ENCODE measurements at regions not wholly inside any gene's neighbourhood (a gene's known extent, or its start where the extent isn't known, plus 50 kb on each side); places are given as distances from the start of the nearest gene placed in this dataset.

- no peak for DNase-seq (ENCODE audit: low read depth in 2 of 2)
These were observed 181.7 kb downstream of the MTRR start for GRCh38 chr5:8050616-8051175.

- no peak for DNase-seq (ENCODE audit: low read depth in 2 of 2)
These were observed 184.3 kb downstream of the MTRR start for GRCh38 chr5:8053270-8053669.

GRCh38 chr5:8057769-8058168 is 188.8 kb downstream of the MTRR start:
- no peak for DNase-seq (ENCODE audit: low read depth in 2 of 2)

GRCh38 chr5:8058616-8059190 is 189.8 kb downstream of the MTRR start:
- no peak for DNase-seq (ENCODE audit: low read depth in 2 of 2)

GRCh38 chr5:8059337-8059736 is 190.4 kb downstream of the MTRR start:
- DNase-seq (ENCODE audit: low read depth in 2 of 2) = no peak

GRCh38 chr5:8060235-8060952 is 191.4 kb downstream of the MTRR start:
- DNase-seq (ENCODE audit: low read depth in 2 of 2) = no peak

GRCh38 chr5:8060953-8061429 is 192.0 kb downstream of the MTRR start:
- no peak for DNase-seq (ENCODE audit: low read depth in 2 of 2)

GRCh38 chr5:8062521-8062920 is 193.6 kb downstream of the MTRR start:
- no peak for DNase-seq (ENCODE audit: low read depth in 2 of 2)

- no peak for DNase-seq (ENCODE audit: low read depth in 2 of 2)
These were observed 199.1 kb downstream of the MTRR start for GRCh38 chr5:8068078-8068477.

GRCh38 chr5:8070138-8070537 is 201.2 kb downstream of the MTRR start:
- no peak for DNase-seq (ENCODE audit: low read depth in 2 of 2)

- no peak for DNase-seq (ENCODE audit: low read depth in 2 of 2)
These were observed 210.1 kb downstream of the MTRR start for GRCh38 chr5:8079056-8079455.

GRCh38 chr5:8081179-8081578 is 212.2 kb downstream of the MTRR start:
- DNase-seq (ENCODE audit: low read depth in 2 of 2) = no peak

GRCh38 chr5:8093669-8094068 is 224.7 kb downstream of the MTRR start:
- DNase-seq (ENCODE audit: low read depth in 2 of 2) = no peak

GRCh38 chr5:8094304-8094703 is 225.4 kb downstream of the MTRR start:
- no peak for DNase-seq (ENCODE audit: low read depth in 2 of 2)

- DNase-seq (ENCODE audit: low read depth in 2 of 2) = no peak
These were observed 228.2 kb downstream of the MTRR start for GRCh38 chr5:8097146-8097545.

- no peak for DNase-seq (ENCODE audit: low read depth in 2 of 2)
These were observed 229.1 kb downstream of the MTRR start for GRCh38 chr5:8098081-8098480.

- DNase-seq (ENCODE audit: low read depth in 2 of 2) = no peak
These were observed 233.8 kb downstream of the MTRR start for GRCh38 chr5:8102714-8103113.

GRCh38 chr5:8114597-8115266 is 245.8 kb downstream of the MTRR start:
- DNase-seq (ENCODE audit: low read depth in 2 of 2) = no peak

- DNase-seq (ENCODE audit: low read depth in 2 of 2) = no peak
These were observed 254.6 kb downstream of the MTRR start for GRCh38 chr5:8123559-8123958.

- DNase-seq (ENCODE audit: low read depth in 2 of 2) = no peak
These were observed 265.7 kb downstream of the MTRR start for GRCh38 chr5:8134609-8135008.

- DNase-seq (ENCODE audit: low read depth in 2 of 2) = no peak
These were observed 266.8 kb downstream of the MTRR start for GRCh38 chr5:8135742-8136141.

- DNase-seq (ENCODE audit: low read depth in 2 of 2) = no peak
These were observed 267.3 kb downstream of the MTRR start for GRCh38 chr5:8136271-8136670.
